Naive B cell (primary cell): ENCODE measurements at regions not wholly inside any gene's neighbourhood (a gene's known extent, or its start where the extent isn't known, plus 50 kb on each side); places are given as distances from the start of the nearest gene placed in this dataset.

Experiments used
- ATAC-seq, 2 donors: fragments of 150-1000 bp; cut with Tn5 transposase; 2 replicates each; pipeline ENCODE4 v1.10.0; 2021; ENCODE audit warnings: low read depth in 2 of 2, mild to moderate bottlenecking in 2 of 2, moderate library complexity in 2 of 2
- DNase-seq: peaks from one replicate; pipeline ENCODE4 v3.0.0; 2022
- H3K27ac Mint-ChIP-seq, 6 donors: one replicate each; pipeline ENCODE4 v1.8.0; 2020 to 2022; ENCODE audit warnings: mild to moderate bottlenecking in 6 of 6, mixed read lengths in 6 of 6, moderate library complexity in 5 of 6, inconsistent platforms in 2 of 6
- H3K27me3 Mint-ChIP-seq, 3 donors: one replicate each; pipeline ENCODE4 v1.8.0; 2021 to 2022; ENCODE audit warnings: mixed read lengths in 3 of 3, mild to moderate bottlenecking in 1 of 3
- H3K36me3 Mint-ChIP-seq, 2 donors: one replicate each; pipeline ENCODE4 v1.8.0; 2020 to 2022; ENCODE audit warnings: mixed read lengths in 2 of 2, inconsistent platforms in 1 of 2, mild to moderate bottlenecking in 1 of 2
- H3K4me1 Mint-ChIP-seq, 3 donors: one replicate each; pipeline ENCODE4 v1.8.0; 2020 to 2022; ENCODE audit warnings: mixed read lengths in 3 of 3, inconsistent platforms in 1 of 3, mild to moderate bottlenecking in 1 of 3, moderate library complexity in 1 of 3
- H3K4me3 Mint-ChIP-seq, 8 donors: one replicate each; pipeline ENCODE4 v1.8.0; 2020 to 2022; ENCODE audit warnings: mild to moderate bottlenecking in 8 of 8, mixed read lengths in 8 of 8, moderate library complexity in 8 of 8, inconsistent platforms in 2 of 8
- H3K9me3 Mint-ChIP-seq, 7 donors: one replicate each; pipeline ENCODE4 v1.8.0; 2020 to 2022; ENCODE audit warnings: mixed read lengths in 7 of 7, mild to moderate bottlenecking in 5 of 7, inconsistent platforms in 2 of 7, moderate library complexity in 1 of 7

DNA sequence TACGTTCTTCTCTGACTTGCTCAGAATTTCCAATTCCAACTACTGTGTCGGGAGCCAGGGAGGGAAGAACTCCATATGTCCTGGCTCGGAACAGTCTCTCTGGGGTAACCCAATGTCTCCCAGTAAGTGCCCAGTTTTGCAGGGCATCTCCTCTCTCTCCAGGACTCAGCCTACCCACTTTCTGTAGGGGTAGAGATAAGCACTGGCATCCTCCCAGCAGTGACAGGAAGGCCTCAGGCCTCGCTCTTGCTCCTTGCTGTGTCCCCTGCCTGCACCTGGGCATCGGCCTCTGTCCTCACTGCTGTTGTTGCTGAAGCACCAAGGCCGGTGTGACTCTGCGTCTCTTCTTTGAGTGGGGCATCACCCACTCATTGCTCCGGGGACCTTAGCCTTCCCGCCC is 388.9 kb upstream of the JARID2 start:
- Mint-ChIP-seq H3K27me3 (no peaks in the 10 kb centered on the region), H3K4me3 (peak overlapping the region in 7 of 8 donors; percentile 69 to 92 (median 83)), H3K9me3 (peaks cover 0 to 3% (median 0%) of the 10 kb centered on the region in 7 donors), H3K27ac (peak overlapping the region; percentile 97 to 100 (median 98)), H3K4me1 (peaks cover 14 to 27% (median 19%) of the 10 kb centered on the region in 3 donors), H3K36me3 (peaks cover 0 to 6% of the 10 kb centered on the region in 2 donors)
- no peak for DNase-seq
- ATAC-seq = no peak

DNA sequence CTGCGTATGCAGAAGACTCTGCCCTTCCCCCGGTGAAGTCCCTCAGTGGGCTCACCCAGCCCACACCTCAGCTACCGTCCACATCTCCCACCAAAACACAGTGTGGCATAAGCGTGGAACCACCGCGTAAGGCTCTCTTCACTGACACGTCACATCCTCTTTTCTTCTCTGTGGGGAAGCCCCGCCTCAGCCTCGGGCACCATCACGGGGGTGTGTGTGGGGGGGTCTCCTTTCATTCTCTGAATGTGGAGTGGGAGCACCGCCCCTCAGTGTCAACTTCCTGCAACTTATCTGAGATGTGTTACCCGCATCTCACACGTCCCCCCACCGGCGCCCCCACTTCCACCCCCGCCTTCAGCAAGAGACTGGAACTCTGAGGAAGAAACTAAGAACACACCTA is 388.4 kb upstream of the JARID2 start:
- Mint-ChIP-seq H3K4me1 (peaks cover 14 to 26% (median 19%) of the 10 kb centered on the region in 3 donors), H3K9me3 (peaks cover 0 to 3% (median 0%) of the 10 kb centered on the region in 7 donors), H3K27ac (peak overlapping the region; percentile 97 to 100 (median 98)), H3K4me3 (peak overlapping the region; percentile 51 to 92 (median 83)), H3K36me3 (peaks cover 0 to 6% of the 10 kb centered on the region in 2 donors), H3K27me3 (no peaks in the 10 kb centered on the region)
- DNase-seq (peak; percentile 85), ATAC-seq (peak; percentile 99)

DNA sequence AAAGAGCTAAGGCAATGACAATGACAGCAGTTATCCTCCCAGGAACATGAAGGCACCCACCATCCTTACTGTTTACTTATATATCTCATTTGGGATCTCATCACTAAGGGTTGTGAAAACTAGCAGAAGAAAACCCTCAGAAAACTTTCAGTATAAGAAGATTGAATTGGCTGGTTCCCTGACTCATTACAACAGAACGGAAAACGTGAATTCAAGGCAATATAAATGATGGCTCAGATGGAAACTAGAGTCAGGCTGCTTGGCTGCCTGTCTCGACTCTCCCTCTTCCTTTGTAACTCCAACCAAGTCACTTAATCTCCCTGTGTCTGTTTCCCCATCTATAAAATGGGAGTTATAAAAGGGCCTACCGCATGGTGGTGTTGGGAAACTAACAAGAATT is 387.1 kb upstream of the JARID2 start:
- peaks cover 0 to 6% of the 10 kb centered on the region in 2 donors for H3K36me3 Mint-ChIP-seq
- H3K9me3 Mint-ChIP-seq = peaks cover 0 to 3% (median 0%) of the 10 kb centered on the region in 7 donors
- H3K27ac Mint-ChIP-seq = peak overlapping the region in 4 of 6 donors; percentile 49 to 97 (median 70)
- peaks cover 20 to 29% (median 28%) of the 10 kb centered on the region in 3 donors for H3K4me1 Mint-ChIP-seq
- no peak overlapping the region for H3K4me3 Mint-ChIP-seq
- ATAC-seq (no peak), DNase-seq (no peak)
- no peaks in the 10 kb centered on the region for H3K27me3 Mint-ChIP-seq

DNA sequence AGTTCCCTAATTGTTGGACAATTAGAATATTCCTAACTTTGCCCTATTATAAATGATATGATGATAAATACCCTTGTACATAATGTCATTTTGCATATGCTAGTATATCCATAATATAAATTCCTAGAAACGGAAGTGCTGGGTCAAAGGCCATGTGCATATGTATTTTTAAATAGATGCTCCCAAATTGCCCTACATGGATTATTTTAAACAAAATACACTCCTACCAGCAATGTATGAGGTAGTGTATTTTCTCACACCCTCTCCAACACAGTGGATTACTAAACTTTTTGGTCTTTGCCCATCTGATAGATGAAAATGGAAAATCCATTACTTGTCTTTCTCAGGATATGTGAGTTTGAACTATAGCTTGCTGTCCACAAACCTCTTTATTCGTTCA is 385.1 kb upstream of the JARID2 start:
- H3K27me3 Mint-ChIP-seq = no peaks in the 10 kb centered on the region
- no peak overlapping the region for H3K4me3 Mint-ChIP-seq
- DNase-seq (no peak), ATAC-seq (no peak)
- peaks cover 26 to 47% (median 44%) of the 10 kb centered on the region in 3 donors for H3K4me1 Mint-ChIP-seq
- H3K9me3 Mint-ChIP-seq = peaks cover 0 to 3% (median 0%) of the 10 kb centered on the region in 7 donors
- peaks cover 0 to 6% of the 10 kb centered on the region in 2 donors for H3K36me3 Mint-ChIP-seq
- H3K27ac Mint-ChIP-seq = peak overlapping the region in 1 of 6 donors; percentile 10

DNA sequence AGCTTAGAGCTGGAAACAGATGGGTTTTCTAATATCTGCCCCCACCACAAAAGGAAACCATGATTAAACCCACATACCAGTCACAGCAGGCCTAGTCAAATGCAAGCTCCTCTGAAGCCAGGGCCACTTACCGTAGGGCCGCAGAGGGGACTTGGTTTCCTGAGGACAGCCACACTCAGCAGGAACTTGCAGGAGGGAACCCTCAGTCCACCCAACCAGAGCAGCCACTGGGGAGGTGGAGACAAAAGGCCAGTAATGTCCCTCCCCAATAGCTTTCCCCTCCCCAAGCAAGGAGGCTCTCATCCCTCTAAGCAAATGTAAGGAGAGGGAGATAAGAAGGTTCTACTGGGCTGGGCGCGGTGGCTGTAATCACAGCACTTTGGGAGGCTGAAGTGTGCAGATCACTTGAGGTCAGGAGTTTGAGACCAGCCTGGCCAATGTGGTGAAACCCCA is 384.4 kb upstream of the JARID2 start:
- Mint-ChIP-seq H3K4me3 (no peak overlapping the region), H3K9me3 (peaks cover 0 to 3% (median 0%) of the 10 kb centered on the region in 7 donors), H3K4me1 (peaks cover 28 to 51% (median 48%) of the 10 kb centered on the region in 3 donors), H3K36me3 (peaks cover 0 to 6% of the 10 kb centered on the region in 2 donors), H3K27ac (peak overlapping the region in 2 of 6 donors; percentile 22 to 49), H3K27me3 (no peaks in the 10 kb centered on the region)
- ATAC-seq (no peak), DNase-seq (no peak)

DNA sequence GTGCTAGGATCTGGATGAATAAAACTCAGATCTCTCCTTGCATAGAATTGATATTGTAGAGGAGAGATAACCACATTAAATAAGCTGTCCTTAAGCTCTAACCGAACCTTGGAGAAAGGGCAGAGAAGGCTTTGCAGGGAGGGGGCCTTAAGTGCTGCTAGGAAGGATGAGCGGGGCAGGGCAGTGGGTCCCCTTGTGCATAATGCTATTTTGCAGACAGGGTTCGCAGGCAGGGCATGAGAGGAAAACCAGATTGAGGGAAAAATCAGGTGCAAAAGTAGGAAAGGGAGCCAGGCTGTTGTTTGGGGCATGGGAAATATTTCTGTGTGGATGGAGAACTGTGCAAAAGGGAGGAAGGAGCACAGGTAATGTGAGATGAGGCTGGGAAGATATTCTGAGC is 383.0 kb upstream of the JARID2 start:
- peak overlapping the region in 3 of 6 donors; percentile 8 to 79 (median 58) for H3K27ac Mint-ChIP-seq
- H3K36me3 Mint-ChIP-seq = no peaks in the 10 kb centered on the region
- peaks cover 18 to 45% (median 38%) of the 10 kb centered on the region in 3 donors for H3K4me1 Mint-ChIP-seq
- no peak for DNase-seq
- H3K9me3 Mint-ChIP-seq = no peaks in the 10 kb centered on the region
- no peak for ATAC-seq
- peak overlapping the region in 1 of 8 donors; percentile 31 for H3K4me3 Mint-ChIP-seq
- no peaks in the 10 kb centered on the region for H3K27me3 Mint-ChIP-seq

DNA sequence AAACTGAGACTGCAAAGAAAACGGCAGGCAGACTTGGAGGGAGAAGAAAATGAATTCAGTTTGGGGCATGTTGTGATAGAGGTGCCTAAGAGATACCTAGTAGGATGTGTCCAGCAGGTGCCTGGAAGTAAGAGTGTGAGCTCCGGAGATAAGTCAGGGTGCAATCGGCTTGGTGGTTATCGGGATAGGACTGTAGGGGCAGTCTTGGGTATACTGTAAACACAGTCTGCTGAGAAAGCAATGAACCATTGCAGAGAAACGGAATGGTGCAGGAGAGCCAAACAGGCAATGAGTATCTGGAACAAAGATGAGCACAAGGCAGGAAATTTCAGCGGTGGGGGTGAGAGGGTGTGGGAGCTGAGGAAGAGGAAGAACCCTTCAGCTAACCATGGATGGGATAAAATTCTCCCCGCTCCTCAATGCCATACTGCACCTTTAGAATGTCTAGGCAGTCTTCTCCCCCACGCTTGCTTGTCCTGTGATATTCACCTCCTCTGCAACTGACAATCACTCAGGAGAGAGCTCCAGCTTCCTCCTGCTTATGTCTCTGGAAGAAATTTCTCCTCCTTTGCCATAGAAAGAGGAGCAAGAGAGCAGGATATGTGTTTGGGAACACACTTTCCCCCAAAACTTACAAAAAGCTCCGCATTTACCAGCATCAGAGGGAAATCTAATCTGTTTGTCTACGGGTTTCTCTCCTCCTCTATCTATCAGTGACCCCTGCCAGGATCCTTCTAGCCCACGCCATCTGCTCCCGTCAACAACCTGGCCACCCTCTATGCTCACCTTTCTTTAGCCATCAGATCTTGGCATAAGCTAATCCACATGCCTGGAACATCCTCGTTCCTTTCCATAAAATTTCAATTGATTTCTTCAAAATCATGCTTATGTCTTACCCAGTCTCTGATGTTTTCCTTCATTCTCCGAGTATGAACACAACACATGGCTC is 381.7 kb upstream of the JARID2 start:
- Mint-ChIP-seq H3K27ac (peak overlapping the region in 4 of 6 donors; percentile 32 to 69 (median 47)), H3K9me3 (no peaks in the 10 kb centered on the region), H3K36me3 (no peaks in the 10 kb centered on the region), H3K4me1 (peaks cover 14 to 42% (median 34%) of the 10 kb centered on the region in 3 donors), H3K27me3 (no peaks in the 10 kb centered on the region), H3K4me3 (peak overlapping the region in 2 of 8 donors; percentile 6 to 61)
- ATAC-seq = no peak
- no peak for DNase-seq

DNA sequence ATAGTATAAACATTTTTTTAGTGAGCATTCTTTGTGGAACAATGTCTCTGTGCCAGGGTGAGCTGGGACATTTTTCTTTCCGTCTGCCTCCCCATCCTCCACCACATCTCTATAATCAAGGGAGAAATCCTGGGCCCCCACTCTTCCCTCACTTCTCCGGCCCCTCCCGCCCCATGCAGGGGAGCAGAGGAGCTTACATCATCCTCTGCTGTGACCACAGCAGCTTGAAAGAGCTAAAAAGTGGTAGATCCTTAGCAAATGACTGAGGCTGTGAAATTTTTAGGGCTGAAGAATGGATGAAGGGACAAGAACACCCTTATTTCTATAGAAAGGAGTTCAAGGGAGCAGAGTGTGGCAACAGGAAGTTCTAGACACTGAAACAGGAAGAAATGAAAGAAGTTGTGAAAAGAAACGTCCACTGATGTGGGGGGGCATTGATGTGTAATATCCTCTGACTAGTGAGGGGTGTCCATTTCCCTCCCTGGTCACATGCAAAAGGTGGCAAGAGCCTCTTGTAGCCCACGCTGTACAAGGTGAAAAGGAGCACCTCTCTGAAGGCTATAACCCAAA is 380.3 kb upstream of the JARID2 start:
- Mint-ChIP-seq H3K27ac (peak overlapping the region; percentile 18 to 97 (median 91)), H3K36me3 (peaks cover 0 to 7% of the 10 kb centered on the region in 2 donors), H3K9me3 (peaks cover 0 to 4% (median 0%) of the 10 kb centered on the region in 7 donors), H3K4me1 (peaks cover 20 to 48% (median 42%) of the 10 kb centered on the region in 3 donors), H3K4me3 (peak overlapping the region in 7 of 8 donors; percentile 47 to 86 (median 78)), H3K27me3 (no peaks in the 10 kb centered on the region)
- ATAC-seq (peak; percentile 97), DNase-seq (peak; percentile 75)

DNA sequence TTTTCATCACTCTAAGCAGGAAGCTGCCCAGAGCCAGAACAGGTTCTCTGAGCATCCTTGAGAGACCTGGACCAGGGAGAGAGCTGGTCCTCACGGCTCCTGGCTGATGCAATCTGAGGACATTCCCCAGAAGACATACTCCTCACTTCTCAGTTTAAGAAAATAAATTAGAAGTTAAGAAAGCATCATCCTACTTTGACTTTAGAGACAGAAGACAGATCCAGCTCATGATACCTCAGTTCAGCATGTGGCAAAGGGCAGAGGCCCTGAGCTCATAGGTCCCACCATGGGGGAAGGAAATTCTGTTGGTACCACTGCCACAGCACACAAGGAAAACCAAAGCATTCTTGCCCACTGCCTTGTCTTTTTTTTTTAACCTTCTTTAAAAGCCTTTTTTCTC is 378.1 kb upstream of the JARID2 start:
- H3K27me3 Mint-ChIP-seq = no peaks in the 10 kb centered on the region
- peaks cover 0 to 7% of the 10 kb centered on the region in 2 donors for H3K36me3 Mint-ChIP-seq
- no peak overlapping the region for H3K4me3 Mint-ChIP-seq
- ATAC-seq = no peak
- peaks cover 28 to 41% (median 38%) of the 10 kb centered on the region in 3 donors for H3K4me1 Mint-ChIP-seq
- DNase-seq = no peak
- peak overlapping the region in 4 of 6 donors; percentile 7 to 86 (median 41) for H3K27ac Mint-ChIP-seq
- peaks cover 0 to 4% (median 0%) of the 10 kb centered on the region in 7 donors for H3K9me3 Mint-ChIP-seq

DNA sequence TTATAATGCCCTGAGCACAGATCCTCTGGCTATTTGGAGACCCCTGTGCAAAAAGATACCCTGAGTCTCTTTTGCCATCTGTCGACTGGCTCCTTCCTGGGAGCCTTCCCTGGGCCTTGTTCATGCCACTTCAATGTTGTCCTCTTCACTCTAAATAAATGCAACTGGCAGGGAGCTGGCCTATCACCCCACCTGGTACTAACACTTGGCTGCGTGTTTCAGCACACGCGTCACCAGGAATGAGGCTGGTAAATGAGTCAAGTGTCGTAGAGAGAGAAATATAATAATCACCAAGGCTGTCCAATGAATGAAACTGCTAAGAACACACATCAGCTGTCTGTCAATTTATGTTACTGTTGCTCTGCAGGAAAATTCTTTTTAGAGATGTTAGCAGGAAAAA is 374.6 kb upstream of the JARID2 start:
- Mint-ChIP-seq H3K27me3 (no peaks in the 10 kb centered on the region), H3K36me3 (peaks cover 0 to 7% of the 10 kb centered on the region in 2 donors), H3K27ac (no peak overlapping the region), H3K4me3 (no peak overlapping the region), H3K4me1 (peaks cover 14 to 23% (median 18%) of the 10 kb centered on the region in 3 donors), H3K9me3 (peaks cover 0 to 4% (median 0%) of the 10 kb centered on the region in 7 donors)
- no peak for DNase-seq
- ATAC-seq = no peak

DNA sequence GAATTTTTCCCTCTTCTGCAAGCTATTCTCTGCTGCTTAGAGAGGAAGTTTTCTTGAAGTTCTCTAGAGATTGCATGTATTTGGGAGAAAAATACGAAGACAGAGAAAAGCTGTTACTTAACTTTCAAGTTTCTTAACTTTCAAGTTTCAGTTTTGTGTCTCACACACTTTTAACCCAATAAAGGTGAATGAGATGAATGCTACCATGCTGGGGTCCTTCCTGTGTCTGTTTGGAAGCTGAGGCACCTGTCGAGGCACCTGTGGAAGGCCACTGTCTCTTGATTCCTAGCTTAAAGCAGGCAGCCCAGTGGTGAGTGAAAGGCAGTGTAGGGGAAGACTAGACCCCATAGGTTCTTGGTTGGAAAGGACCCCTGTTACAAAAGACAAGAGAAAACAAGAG is 372.8 kb upstream of the JARID2 start:
- Mint-ChIP-seq H3K27ac (peak overlapping the region in 1 of 6 donors; percentile 25), H3K36me3 (peaks cover 0 to 7% of the 10 kb centered on the region in 2 donors), H3K9me3 (peaks cover 0 to 8% (median 0%) of the 10 kb centered on the region in 7 donors), H3K4me1 (peaks cover 23 to 31% (median 29%) of the 10 kb centered on the region in 3 donors), H3K27me3 (no peaks in the 10 kb centered on the region), H3K4me3 (no peak overlapping the region)
- no peak for ATAC-seq
- DNase-seq = no peak

DNA sequence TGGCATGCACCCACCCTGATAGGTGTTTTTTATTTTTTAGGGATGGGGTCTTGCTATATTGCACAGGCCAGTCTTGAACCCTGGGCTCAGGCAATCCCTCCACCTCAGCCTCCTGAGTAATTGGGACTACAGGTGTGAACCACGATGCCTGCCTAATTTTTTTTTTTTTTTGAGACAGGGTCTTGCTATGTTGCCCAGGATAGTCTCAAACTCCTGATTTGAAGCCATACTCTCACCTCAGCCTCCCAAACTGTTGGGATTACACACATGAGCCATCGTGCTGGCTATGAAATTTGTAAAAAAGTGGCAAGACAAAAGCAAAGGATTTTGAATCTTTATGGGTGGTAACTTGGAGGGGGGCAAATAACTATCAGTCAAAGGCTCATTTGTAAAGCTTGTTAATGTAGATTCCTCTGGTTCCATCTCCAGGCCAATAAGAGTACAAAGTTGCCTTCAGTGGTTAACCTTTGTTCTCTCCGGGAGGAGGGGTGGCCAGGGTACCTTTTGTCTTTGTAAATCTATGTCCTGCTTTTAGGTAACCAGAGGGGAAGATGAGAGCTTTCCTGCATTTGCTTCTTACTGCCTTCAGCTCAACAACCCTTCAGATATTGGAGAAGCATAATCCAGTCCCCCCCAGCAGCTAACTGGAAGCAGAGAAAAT is 372.0 kb upstream of the JARID2 start:
- no peak for DNase-seq

More for the DNA sequence above, 372.0 kb upstream of the JARID2 start:
- Mint-ChIP-seq H3K4me3 (no peak overlapping the region), H3K27me3 (no peaks in the 10 kb centered on the region), H3K27ac (peak overlapping the region in 1 of 6 donors; percentile 48), H3K9me3 (peaks cover 0 to 8% (median 0%) of the 10 kb centered on the region in 7 donors), H3K36me3 (peaks cover 0 to 7% of the 10 kb centered on the region in 2 donors), H3K4me1 (peaks cover 23 to 31% (median 29%) of the 10 kb centered on the region in 3 donors)
- ATAC-seq = no peak
